HepG2 (cell line): ENCODE measurements at regions not wholly inside any gene's neighbourhood (a gene's known extent, or its start where the extent isn't known, plus 50 kb on each side); places are given as distances from the start of the nearest gene placed in this dataset.

Source experiments
- ATAC-seq: fragments of 200-7000 bp; cut with Tn5 transposase; 3 replicates; pipeline ENCODE4 v1.9.1; 2020; ENCODE audit warnings: mild to moderate bottlenecking, moderate library complexity
- BruUV-seq: library from RNA; stranded (reverse); fragments of 400-500 nt; replicated peaks from 2 replicates; lab custom pipeline; 2021; lab: Mats Ljungman, UMichigan
- CTCF ChIA-PET: fragments of 300-600 bp; formaldehyde crosslinking; extraction: SDS; loops from one replicate; lab custom pipeline; 2021; ENCODE audit warnings: low total read pairs, inconsistent platforms, low intra/inter-chr PET ratio; lab: Yijun Ruan, JAX
- POLR2A ChIA-PET: fragments of 350-600 bp; sonication (Branson Sonifier 250); formaldehyde crosslinking; loops from one replicate; lab custom pipeline; 2020; ENCODE audit warnings: antibody characterized with exemption, inconsistent platforms; lab: Yijun Ruan, JAX
- DNase-seq: peaks from one replicate; pipeline ENCODE4 v3.0.0-alpha.2; 2015; ENCODE audit warnings: low spot score
- FAIRE-seq: peaks from 3 replicates; lab custom pipeline; 2011; peaks lifted over from hg19 to GRCh38; lab: Jason Lieb, UNC
- H2AFZ ChIP-seq: one replicate; pipeline ENCODE4 v1.6.1; 2011; ENCODE audit warnings: low read length, inconsistent platforms
- H3K27ac ChIP-seq: fragments of 300-600 bp; 3 replicates; pipeline ENCODE4 v1.8.0; 2011; ENCODE audit warnings: mixed run types, mild to moderate bottlenecking, mixed read lengths, low read length, inconsistent platforms; ENCODE audit not compliant: insufficient read depth; ENCODE audit errors: extremely low read length
- H3K27me3 ChIP-seq, 2 experiments: fragments of 200-600 bp in 1 of 2; 2 replicates in 1 of 2; 3 replicates in 1 of 2; pipeline versions ENCODE4 v1.6.0 to v1.8.0; 2011; ENCODE audit warnings: low read length in 2 of 2, mild to moderate bottlenecking in 2 of 2, moderate library complexity in 2 of 2, inconsistent platforms in 1 of 2; ENCODE audit not compliant: insufficient read depth in 2 of 2, control insufficient read depth in 1 of 2
- H3K36me3 ChIP-seq, 2 experiments: fragments of 200-600 bp in 1 of 2; replicated peaks in 1 of 2; 2 replicates in 1 of 2; 3 replicates in 1 of 2; pipeline versions ENCODE4 v1.5.1 to v1.8.0; 2011; ENCODE audit warnings: low read length in 2 of 2, inconsistent platforms in 1 of 2; ENCODE audit not compliant: insufficient read depth in 2 of 2, control insufficient read depth in 1 of 2
- H3K4me1 ChIP-seq: 2 replicates; pipeline ENCODE4 v1.5.1; 2012; ENCODE audit warnings: low read length, inconsistent platforms; ENCODE audit not compliant: insufficient read depth
- H3K4me2 ChIP-seq: 2 replicates; pipeline ENCODE4 v1.6.0; 2011; ENCODE audit warnings: low read depth, low read length, inconsistent platforms
- H3K4me3 ChIP-seq, 3 experiments: fragments of 200-600 bp in 1 of 3; sonication (generic), shearing (Covaris generic) in 1 of 3; replicated peaks in 1 of 3; 2 replicates each; pipeline ENCODE4 v1.5.1; 2011 to 2016; ENCODE audit warnings: low read length in 3 of 3, inconsistent platforms in 2 of 3, low read depth in 2 of 3, mild to moderate bottlenecking in 2 of 3, control low read depth in 1 of 3, mixed read lengths in 1 of 3; ENCODE audit not compliant: insufficient read depth in 1 of 3
- H3K79me2 ChIP-seq: one replicate; pipeline ENCODE4 v1.6.1; 2011; ENCODE audit warnings: low read length, inconsistent platforms; ENCODE audit not compliant: insufficient read depth
- H3K9ac ChIP-seq: 2 replicates; pipeline ENCODE4 v1.6.0; 2011; ENCODE audit warnings: mild to moderate bottlenecking, low read depth, low read length, inconsistent platforms; ENCODE audit not compliant: insufficient read depth
- H3K9me3 ChIP-seq: 2 replicates; pipeline ENCODE4 v1.5.1; 2012; ENCODE audit warnings: mild to moderate bottlenecking, low read length
- H4K20me1 ChIP-seq: 2 replicates; pipeline ENCODE4 v1.6.0; 2011; ENCODE audit warnings: inconsistent platforms, mild to moderate bottlenecking, low read length, moderate library complexity; ENCODE audit not compliant: insufficient read depth
- KMT2A ChIP-seq: sonication (generic); formaldehyde crosslinking; IDR thresholded peaks from 2 replicates; pipeline ENCODE4 v1.4.0; 2020; ENCODE audit warnings: missing genetic modification reagents
- MED1 ChIP-seq: sonication (generic); formaldehyde crosslinking; IDR thresholded peaks from 2 replicates; pipeline ENCODE4 v1.4.0; 2020; ENCODE audit warnings: missing genetic modification reagents
- ZNF143 ChIP-seq: sonication (generic); formaldehyde crosslinking; IDR thresholded peaks from 2 replicates; pipeline ENCODE4 v1.4.0; 2020; ENCODE audit warnings: missing genetic modification reagents
- ZNF619 ChIP-seq: sonication (generic); formaldehyde crosslinking; IDR thresholded peaks from 2 replicates; pipeline ENCODE4 v1.4.0; 2020; ENCODE audit warnings: mild to moderate bottlenecking, missing genetic modification reagents
- WGBS: methylation state at CpG from one replicate; pipeline ENCODE4 v1.1.6; 2017; ENCODE audit warnings: low lambda C conversion rate; 5-methylcytosine and 5-hydroxymethylcytosine counted together
- in situ Hi-C: cut with HindIII; loops from 2 replicates; pipeline ENCODE4 v1.10.0; 2017; ENCODE audit warnings: low pct_unique_long_range_greater_than_20kb; ENCODE audit not compliant: extremely low pct_ligation_motif_present
- intact Hi-C: fragments of 100-400 bp; cut with micrococcal nuclease; formaldehyde crosslinking; loops from one replicate; pipeline ENCODE4 v1.10.0; 2022; ENCODE audit not compliant: unreplicated experiment
- TF ChIP-seq, protein P1 (sequence below): sonication (generic); formaldehyde crosslinking; IDR thresholded peaks from 2 replicates; pipeline ENCODE4 v1.5.0; 2020; ENCODE audit warnings: missing genetic modification reagents
- TF ChIP-seq, protein P2 (sequence below), 2 experiments: fragments of 450-650 bp in 1 of 2; sonication (generic) in 1 of 2; formaldehyde crosslinking; IDR thresholded peaks; 2 replicates each; pipeline versions ENCODE4 v1.5.0 to v1.8.0; 2020 to 2022; ENCODE audit warnings: mild to moderate bottlenecking in 1 of 2, missing genetic modification reagents in 1 of 2
- TF ChIP-seq, protein P3 (sequence below): sonication (generic); formaldehyde crosslinking; IDR thresholded peaks from 2 replicates; pipeline ENCODE4 v1.9.0; 2022; ENCODE audit warnings: low read depth, missing genetic modification reagents
- TF ChIP-seq, protein P4 (sequence below): sonication (generic); formaldehyde crosslinking; IDR thresholded peaks from 2 replicates; pipeline ENCODE4 v1.5.0; 2020; ENCODE audit warnings: missing genetic modification reagents
- TF ChIP-seq, protein P5 (sequence below): sonication (generic); formaldehyde crosslinking; IDR thresholded peaks from one replicate; pipeline ENCODE4 v1.5.1; 2020; ENCODE audit warnings: mild to moderate bottlenecking, missing genetic modification reagents; ENCODE audit errors: not compliant biosample characterization

DNA sequence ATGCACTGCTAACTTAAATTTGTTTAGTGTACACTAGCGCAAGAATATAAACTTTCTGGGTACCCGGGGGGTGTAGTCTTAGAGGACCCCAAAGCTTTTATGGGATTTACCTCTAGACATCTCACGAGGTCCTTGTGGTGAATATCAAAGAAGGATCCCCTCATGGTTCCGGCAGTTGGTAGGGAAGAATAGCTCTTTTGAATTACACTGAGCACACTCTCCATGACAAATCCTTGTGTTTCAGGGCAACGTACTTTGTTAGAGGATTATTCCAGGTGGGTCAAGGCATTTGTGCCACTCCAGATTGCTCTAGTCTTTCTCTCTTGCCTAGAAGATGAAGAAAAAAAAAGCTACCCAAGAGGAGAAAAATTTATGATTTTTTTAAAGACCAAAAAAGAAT, 387.6 kb downstream of the PDHA2 start:
- intact Hi-C loops = no loop called here
- TF ChIP-seq, protein P1, sequence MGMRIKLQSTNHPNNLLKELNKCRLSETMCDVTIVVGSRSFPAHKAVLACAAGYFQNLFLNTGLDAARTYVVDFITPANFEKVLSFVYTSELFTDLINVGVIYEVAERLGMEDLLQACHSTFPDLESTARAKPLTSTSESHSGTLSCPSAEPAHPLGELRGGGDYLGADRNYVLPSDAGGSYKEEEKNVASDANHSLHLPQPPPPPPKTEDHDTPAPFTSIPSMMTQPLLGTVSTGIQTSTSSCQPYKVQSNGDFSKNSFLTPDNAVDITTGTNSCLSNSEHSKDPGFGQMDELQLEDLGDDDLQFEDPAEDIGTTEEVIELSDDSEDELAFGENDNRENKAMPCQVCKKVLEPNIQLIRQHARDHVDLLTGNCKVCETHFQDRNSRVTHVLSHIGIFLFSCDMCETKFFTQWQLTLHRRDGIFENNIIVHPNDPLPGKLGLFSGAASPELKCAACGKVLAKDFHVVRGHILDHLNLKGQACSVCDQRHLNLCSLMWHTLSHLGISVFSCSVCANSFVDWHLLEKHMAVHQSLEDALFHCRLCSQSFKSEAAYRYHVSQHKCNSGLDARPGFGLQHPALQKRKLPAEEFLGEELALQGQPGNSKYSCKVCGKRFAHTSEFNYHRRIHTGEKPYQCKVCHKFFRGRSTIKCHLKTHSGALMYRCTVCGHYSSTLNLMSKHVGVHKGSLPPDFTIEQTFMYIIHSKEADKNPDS (CRISPR knock-in tag) = no peak
- TF ChIP-seq, protein P2, sequence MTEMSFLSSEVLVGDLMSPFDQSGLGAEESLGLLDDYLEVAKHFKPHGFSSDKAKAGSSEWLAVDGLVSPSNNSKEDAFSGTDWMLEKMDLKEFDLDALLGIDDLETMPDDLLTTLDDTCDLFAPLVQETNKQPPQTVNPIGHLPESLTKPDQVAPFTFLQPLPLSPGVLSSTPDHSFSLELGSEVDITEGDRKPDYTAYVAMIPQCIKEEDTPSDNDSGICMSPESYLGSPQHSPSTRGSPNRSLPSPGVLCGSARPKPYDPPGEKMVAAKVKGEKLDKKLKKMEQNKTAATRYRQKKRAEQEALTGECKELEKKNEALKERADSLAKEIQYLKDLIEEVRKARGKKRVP (CRISPR knock-in tag; IDR thresholded peaks at IDR 0.05) = no peak
- TF ChIP-seq, protein P3, sequence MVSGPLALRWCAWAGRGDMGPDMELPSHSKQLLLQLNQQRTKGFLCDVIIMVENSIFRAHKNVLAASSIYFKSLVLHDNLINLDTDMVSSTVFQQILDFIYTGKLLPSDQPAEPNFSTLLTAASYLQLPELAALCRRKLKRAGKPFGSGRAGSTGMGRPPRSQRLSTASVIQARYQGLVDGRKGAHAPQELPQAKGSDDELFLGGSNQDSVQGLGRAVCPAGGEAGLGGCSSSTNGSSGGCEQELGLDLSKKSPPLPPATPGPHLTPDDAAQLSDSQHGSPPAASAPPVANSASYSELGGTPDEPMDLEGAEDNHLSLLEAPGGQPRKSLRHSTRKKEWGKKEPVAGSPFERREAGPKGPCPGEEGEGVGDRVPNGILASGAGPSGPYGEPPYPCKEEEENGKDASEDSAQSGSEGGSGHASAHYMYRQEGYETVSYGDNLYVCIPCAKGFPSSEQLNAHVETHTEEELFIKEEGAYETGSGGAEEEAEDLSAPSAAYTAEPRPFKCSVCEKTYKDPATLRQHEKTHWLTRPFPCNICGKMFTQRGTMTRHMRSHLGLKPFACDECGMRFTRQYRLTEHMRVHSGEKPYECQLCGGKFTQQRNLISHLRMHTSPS = no peak
- no peak for TF ChIP-seq KMT2A (CRISPR knock-in tag)
- TF ChIP-seq MED1 (CRISPR knock-in tag) = no peak
- TF ChIP-seq, protein P4, sequence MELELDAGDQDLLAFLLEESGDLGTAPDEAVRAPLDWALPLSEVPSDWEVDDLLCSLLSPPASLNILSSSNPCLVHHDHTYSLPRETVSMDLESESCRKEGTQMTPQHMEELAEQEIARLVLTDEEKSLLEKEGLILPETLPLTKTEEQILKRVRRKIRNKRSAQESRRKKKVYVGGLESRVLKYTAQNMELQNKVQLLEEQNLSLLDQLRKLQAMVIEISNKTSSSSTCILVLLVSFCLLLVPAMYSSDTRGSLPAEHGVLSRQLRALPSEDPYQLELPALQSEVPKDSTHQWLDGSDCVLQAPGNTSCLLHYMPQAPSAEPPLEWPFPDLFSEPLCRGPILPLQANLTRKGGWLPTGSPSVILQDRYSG = no peak
- TF ChIP-seq ZNF143 = no peak
- TF ChIP-seq, protein P5, sequence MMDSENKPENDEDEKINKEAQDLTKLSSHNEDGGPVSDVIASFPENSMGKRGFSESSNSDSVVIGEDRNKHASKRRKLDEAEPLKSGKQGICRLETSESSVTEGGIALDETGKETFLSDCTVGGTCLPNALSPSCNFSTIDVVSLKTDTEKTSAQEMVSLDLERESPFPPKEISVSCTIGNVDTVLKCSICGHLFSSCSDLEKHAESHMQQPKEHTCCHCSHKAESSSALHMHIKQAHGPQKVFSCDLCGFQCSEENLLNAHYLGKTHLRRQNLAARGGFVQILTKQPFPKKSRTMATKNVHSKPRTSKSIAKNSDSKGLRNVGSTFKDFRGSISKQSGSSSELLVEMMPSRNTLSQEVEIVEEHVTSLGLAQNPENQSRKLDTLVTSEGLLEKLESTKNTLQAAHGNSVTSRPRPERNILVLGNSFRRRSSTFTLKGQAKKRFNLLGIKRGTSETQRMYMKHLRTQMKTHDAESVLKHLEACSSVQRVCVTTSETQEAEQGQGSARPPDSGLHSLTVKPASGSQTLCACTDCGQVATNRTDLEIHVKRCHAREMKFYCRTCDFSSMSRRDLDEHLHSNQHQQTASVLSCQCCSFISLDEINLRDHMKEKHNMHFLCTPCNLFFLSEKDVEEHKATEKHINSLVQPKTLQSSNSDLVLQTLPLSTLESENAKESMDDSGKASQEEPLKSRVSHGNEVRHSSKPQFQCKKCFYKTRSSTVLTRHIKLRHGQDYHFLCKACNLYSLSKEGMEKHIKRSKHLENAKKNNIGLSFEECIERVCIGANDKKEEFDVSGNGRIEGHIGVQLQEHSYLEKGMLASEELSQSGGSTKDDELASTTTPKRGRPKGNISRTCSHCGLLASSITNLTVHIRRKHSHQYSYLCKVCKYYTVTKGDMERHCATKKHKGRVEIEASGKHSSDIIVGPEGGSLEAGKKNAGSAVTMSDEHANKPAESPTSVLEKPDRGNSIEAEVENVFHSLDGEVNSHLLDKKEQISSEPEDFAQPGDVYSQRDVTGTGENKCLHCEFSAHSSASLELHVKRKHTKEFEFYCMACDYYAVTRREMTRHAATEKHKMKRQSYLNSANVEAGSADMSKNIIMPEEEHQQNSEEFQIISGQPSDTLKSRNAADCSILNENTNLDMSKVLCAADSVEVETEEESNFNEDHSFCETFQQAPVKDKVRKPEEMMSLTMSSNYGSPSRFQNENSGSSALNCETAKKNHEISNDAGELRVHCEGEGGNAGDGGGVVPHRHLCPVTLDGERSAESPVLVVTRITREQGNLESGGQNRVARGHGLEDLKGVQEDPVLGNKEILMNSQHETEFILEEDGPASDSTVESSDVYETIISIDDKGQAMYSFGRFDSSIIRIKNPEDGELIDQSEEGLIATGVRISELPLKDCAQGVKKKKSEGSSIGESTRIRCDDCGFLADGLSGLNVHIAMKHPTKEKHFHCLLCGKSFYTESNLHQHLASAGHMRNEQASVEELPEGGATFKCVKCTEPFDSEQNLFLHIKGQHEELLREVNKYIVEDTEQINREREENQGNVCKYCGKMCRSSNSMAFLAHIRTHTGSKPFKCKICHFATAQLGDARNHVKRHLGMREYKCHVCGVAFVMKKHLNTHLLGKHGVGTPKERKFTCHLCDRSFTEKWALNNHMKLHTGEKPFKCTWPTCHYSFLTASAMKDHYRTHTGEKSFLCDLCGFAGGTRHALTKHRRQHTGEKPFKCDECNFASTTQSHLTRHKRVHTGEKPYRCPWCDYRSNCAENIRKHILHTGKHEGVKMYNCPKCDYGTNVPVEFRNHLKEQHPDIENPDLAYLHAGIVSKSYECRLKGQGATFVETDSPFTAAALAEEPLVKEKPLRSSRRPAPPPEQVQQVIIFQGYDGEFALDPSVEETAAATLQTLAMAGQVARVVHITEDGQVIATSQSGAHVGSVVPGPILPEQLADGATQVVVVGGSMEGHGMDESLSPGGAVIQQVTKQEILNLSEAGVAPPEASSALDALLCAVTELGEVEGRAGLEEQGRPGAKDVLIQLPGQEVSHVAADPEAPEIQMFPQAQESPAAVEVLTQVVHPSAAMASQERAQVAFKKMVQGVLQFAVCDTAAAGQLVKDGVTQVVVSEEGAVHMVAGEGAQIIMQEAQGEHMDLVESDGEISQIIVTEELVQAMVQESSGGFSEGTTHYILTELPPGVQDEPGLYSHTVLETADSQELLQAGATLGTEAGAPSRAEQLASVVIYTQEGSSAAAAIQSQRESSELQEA (CRISPR knock-in tag) = no peak
- no peak for TF ChIP-seq ZNF619 (CRISPR knock-in tag)

More for the DNA sequence above, 387.6 kb downstream of the PDHA2 start:
- ChIA-PET CTCF (no interaction called here), POLR2A (no interaction called here)
- no peak overlapping the region for H2AFZ ChIP-seq
- H3K9ac ChIP-seq = no peak overlapping the region
- WGBS = 11% methylated on average over 5 of the region's 5 CpGs
- no peak overlapping the region for H3K27ac ChIP-seq
- no peaks in the 10 kb centered on the region for H4K20me1 ChIP-seq
- BruUV-seq = no TSS peak
- in situ Hi-C loops = no loop called here
- no peaks in the 10 kb centered on the region for H3K79me2 ChIP-seq
- ATAC-seq (no peak), FAIRE-seq (no peak), DNase-seq (no peak)
- H3K9me3 ChIP-seq = peaks cover 27% of the 10 kb centered on the region
- no peaks in the 10 kb centered on the region for H3K36me3 ChIP-seq
- no peaks in the 10 kb centered on the region for H3K4me1 ChIP-seq
- no peak overlapping the region for H3K4me3 ChIP-seq
- no peak overlapping the region for H3K4me2 ChIP-seq
- H3K27me3 ChIP-seq = no peaks in the 10 kb centered on the region
